ENCODE measurements at regions not wholly inside any gene's neighbourhood (a gene's known extent, or its start where the extent isn't known, plus 50 kb on each side); places are given as distances from the start of the nearest gene placed in this dataset.

DNA sequence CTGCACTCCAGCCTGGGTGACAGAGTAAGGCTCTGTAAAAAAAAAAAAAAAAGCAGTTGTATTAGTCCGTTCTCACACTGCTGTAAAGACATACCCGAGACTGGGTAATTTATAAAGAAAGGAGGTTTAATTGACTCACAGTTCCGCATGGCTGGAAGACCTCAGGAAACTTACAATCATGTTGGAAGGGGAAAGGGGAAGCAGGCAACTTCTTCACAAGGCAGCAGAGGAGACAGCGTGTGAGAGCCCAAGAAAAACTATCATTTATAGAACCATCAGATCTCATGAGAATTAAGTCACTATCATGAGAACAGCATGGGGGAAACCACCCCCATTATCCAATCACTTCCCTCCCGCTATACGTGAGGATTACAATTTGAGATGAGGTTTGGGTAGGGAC, 151.7 kb upstream of the NR5A2 start:
- H4K20me1 ChIP-seq (ENCODE audit: insufficient read depth, low read length) = no peaks in the 10 kb centered on the region
- H3K27ac ChIP-seq (ENCODE audit: low read length) = no peak overlapping the region
- no peaks in the 10 kb centered on the region for H3K36me3 ChIP-seq (ENCODE audit: insufficient read depth, low read length)
- no peak overlapping the region for H3K4me2 ChIP-seq (ENCODE audit: insufficient read depth, low read length)
- no peak overlapping the region for H3K9ac ChIP-seq (ENCODE audit: low read depth, low read length)
- H3K9me3 ChIP-seq (ENCODE audit: insufficient read depth, low read length, severe bottlenecking) = no peaks in the 10 kb centered on the region
- H3K4me3 ChIP-seq (ENCODE audit: low read depth in 1 of 2, low read length in 2 of 2) = no peak overlapping the region
- no peak for ATAC-seq (ENCODE audit: insufficient read depth, low read depth)
- H2AFZ ChIP-seq (ENCODE audit: low read depth, low read length) = no peak overlapping the region
- peaks cover 12% of the 10 kb centered on the region for H3K27me3 ChIP-seq (ENCODE audit: insufficient read depth, low read length, poor library complexity)
- H3K4me1 ChIP-seq (ENCODE audit: insufficient read depth, low read length) = no peaks in the 10 kb centered on the region
- TF ChIP-seq, protein P1, sequence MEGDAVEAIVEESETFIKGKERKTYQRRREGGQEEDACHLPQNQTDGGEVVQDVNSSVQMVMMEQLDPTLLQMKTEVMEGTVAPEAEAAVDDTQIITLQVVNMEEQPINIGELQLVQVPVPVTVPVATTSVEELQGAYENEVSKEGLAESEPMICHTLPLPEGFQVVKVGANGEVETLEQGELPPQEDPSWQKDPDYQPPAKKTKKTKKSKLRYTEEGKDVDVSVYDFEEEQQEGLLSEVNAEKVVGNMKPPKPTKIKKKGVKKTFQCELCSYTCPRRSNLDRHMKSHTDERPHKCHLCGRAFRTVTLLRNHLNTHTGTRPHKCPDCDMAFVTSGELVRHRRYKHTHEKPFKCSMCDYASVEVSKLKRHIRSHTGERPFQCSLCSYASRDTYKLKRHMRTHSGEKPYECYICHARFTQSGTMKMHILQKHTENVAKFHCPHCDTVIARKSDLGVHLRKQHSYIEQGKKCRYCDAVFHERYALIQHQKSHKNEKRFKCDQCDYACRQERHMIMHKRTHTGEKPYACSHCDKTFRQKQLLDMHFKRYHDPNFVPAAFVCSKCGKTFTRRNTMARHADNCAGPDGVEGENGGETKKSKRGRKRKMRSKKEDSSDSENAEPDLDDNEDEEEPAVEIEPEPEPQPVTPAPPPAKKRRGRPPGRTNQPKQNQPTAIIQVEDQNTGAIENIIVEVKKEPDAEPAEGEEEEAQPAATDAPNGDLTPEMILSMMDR (IDR thresholded peaks at IDR 0.05; ENCODE audit: borderline replicate concordance, extremely low read depth, low read length, poor library complexity, severe bottlenecking) = no peak
- TF ChIP-seq EZH2 (IDR thresholded peaks at IDR 0.05; ENCODE audit: borderline replicate concordance, low read depth, low read length, severe bottlenecking) = no peak
- no peaks in the 10 kb centered on the region for H3K79me2 ChIP-seq (ENCODE audit: insufficient read depth, low read length)
- DNase-seq = no peak

DNA sequence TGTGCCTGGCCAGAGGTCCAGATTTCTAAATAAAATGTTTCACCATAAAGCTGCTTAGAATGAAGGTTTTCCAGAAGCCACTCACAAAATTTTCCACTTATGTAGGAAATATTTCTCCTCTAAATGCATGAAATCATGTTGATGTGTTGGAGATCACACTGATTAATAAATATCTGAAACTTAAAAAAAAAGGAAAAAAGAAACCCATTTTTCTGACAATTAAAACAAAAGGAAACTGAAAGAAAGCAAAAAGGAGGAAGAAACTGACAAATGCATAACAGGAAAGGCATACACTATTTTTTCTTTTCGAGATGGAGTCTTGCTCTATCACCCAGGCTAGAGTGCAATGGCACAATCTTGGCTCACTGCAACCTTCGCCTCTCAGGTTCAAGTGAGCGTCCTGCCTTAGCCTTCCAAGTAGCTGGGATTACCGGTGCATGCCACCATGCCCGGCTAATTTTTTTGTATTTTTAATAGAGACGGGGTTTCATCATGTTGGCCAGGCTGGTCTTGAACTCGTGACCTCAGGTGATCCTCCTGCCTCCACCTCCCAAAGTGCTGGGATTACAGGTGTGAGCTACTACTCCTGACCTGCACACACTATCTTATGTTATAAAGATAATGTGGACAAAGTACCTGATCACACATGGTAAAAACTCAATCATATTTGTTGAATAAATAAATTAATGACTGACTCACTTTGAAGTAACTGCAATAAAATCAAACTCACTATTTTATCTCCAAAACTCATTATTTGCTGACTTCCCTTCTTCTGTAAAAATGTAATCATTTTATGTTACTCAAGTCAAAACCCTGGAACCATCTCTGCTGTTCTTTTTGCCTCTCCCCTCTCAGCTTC, 149.8 kb upstream of the NR5A2 start:
- Histone ChIP-seq H3K79me2 (ENCODE audit: insufficient read depth, low read length) (no peaks in the 10 kb centered on the region), H2AFZ (ENCODE audit: low read depth, low read length) (no peak overlapping the region), H3K4me2 (ENCODE audit: insufficient read depth, low read length) (no peak overlapping the region), H3K9me3 (ENCODE audit: insufficient read depth, low read length, severe bottlenecking) (no peaks in the 10 kb centered on the region), H3K27ac (ENCODE audit: low read length) (no peak overlapping the region), H3K36me3 (ENCODE audit: insufficient read depth, low read length) (no peaks in the 10 kb centered on the region), H4K20me1 (ENCODE audit: insufficient read depth, low read length) (no peaks in the 10 kb centered on the region), H3K4me3 (ENCODE audit: low read depth in 1 of 2, low read length in 2 of 2) (no peak overlapping the region), H3K9ac (ENCODE audit: low read depth, low read length) (no peak overlapping the region), H3K27me3 (ENCODE audit: insufficient read depth, low read length, poor library complexity) (peaks cover 6% of the 10 kb centered on the region), H3K4me1 (ENCODE audit: insufficient read depth, low read length) (no peaks in the 10 kb centered on the region)
- no peak for TF ChIP-seq EZH2 (IDR thresholded peaks at IDR 0.05; ENCODE audit: borderline replicate concordance, low read depth, low read length, severe bottlenecking)
- TF ChIP-seq, protein P1 (IDR thresholded peaks at IDR 0.05; ENCODE audit: borderline replicate concordance, extremely low read depth, low read length, poor library complexity, severe bottlenecking) = no peak
- DNase-seq (no peak), ATAC-seq (ENCODE audit: insufficient read depth, low read depth) (no peak)

DNA sequence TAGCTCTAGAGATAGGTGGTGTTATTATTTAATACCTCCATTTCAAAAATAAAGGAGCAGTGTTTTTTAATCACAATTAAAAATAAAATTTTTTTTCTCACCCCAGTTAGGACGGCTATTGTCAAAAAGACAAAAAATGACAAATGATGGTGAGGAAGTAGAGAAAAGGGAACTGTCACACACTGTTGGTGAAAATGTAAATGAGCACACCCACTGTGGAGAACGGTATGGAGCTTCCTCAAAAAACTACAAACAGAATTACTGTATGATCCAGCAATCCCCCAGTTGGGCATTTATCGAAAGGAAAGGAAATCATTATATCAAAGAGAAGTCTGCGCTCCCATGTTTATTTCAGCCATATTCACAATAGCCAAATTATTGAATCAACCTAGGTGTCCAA, 148.7 kb upstream of the NR5A2 start:
- H3K4me3 ChIP-seq (ENCODE audit: low read depth in 1 of 2, low read length in 2 of 2) = no peak overlapping the region
- no peak overlapping the region for H3K4me2 ChIP-seq (ENCODE audit: insufficient read depth, low read length)
- ATAC-seq (ENCODE audit: insufficient read depth, low read depth) (no peak), DNase-seq (no peak)
- no peaks in the 10 kb centered on the region for H3K79me2 ChIP-seq (ENCODE audit: insufficient read depth, low read length)
- H3K27me3 ChIP-seq (ENCODE audit: insufficient read depth, low read length, poor library complexity) = peaks cover 6% of the 10 kb centered on the region
- H3K36me3 ChIP-seq (ENCODE audit: insufficient read depth, low read length) = no peaks in the 10 kb centered on the region
- H3K9ac ChIP-seq (ENCODE audit: low read depth, low read length) = no peak overlapping the region
- H2AFZ ChIP-seq (ENCODE audit: low read depth, low read length) = no peak overlapping the region
- H3K4me1 ChIP-seq (ENCODE audit: insufficient read depth, low read length) = no peaks in the 10 kb centered on the region
- TF ChIP-seq, protein P1 (IDR thresholded peaks at IDR 0.05; ENCODE audit: borderline replicate concordance, extremely low read depth, low read length, poor library complexity, severe bottlenecking) = no peak
- no peak for TF ChIP-seq EZH2 (IDR thresholded peaks at IDR 0.05; ENCODE audit: borderline replicate concordance, low read depth, low read length, severe bottlenecking)
- H3K27ac ChIP-seq (ENCODE audit: low read length) = no peak overlapping the region
- H4K20me1 ChIP-seq (ENCODE audit: insufficient read depth, low read length) = no peaks in the 10 kb centered on the region
- H3K9me3 ChIP-seq (ENCODE audit: insufficient read depth, low read length, severe bottlenecking) = no peaks in the 10 kb centered on the region

Data from DND-41 (cell line).